NK-92 treated with Interleukin-12 subunit alpha and Interleukin-12 subunit beta, amount 100 ng/mL, for 24 hours (cell line): ENCODE measurements at regions not wholly inside any gene's neighbourhood (a gene's known extent, or its start where the extent isn't known, plus 50 kb on each side); places are given as distances from the start of the nearest gene placed in this dataset.
"Not testable (repeated sequence)": the region's sequence is repeated elsewhere in the genome, so short reads cannot be mapped to it uniquely, and the experiment has no call there.

ENCODE experiments used
- DNase-seq: peaks from one replicate; lab custom pipeline; 2025; lab: John Stamatoyannopoulos, UW

- no peak for DNase-seq
Measured at GRCh38 chr5:58300346-58300895, 159.5 kb downstream of the PLK2 start.

- DNase-seq = no peak
Measured at GRCh38 chr5:58299256-58299655, 160.6 kb downstream of the PLK2 start.

DNA sequence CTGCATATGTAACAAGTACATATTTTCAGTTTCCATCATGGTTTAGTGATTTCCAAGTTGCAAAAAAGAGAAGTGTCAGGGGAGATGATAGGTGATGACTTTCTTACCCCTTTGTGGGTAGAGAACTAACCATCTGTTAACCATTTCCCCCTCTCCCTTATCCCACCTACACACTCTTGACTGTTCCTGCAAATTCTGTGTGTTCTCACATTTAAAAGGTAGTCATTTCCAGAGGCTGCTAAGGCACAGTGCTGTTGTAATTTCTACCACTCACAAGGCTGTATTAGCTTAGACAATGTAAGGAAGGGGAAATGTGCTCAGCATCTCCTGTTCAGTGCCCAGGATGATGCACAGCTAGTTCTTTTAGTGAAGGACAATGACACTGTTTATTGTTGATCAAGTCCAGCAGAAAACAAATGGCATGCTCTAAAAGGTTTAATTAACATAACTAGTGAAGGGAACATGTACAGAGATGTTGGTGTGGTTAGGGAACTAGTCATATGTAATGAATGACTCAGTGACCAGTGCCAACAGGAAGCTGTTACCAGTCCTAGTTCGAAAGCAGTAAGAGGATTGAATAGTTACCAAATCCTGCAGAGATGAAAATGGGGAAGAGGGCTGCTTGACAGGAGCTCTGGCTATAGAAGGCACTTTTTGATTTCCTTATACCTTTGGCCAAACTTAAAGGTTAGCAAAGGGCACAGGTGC is 165.1 kb downstream of the PLK2 start:
- no peak for DNase-seq

DNA sequence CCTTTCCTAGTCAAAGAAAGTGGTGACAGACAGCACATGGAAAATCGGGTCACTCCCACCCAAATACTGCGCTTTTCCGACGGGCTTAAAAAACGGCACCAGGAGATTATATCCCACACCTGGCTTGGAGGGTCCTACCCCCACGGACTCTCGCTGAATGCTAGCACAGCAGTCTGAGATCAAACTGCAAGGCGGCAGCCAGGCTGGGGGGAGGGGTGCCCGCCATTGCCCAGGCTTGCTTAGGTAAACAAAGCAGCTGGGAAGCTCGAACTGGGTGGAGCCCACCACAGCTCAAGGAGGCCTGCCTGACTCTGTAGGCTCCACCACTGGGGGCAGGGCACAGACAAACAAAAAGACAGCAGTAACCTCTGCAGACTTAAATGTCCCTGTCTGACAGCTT is 171.6 kb downstream of the PLK2 start:
- DNase-seq = not testable (repeated sequence)

DNA sequence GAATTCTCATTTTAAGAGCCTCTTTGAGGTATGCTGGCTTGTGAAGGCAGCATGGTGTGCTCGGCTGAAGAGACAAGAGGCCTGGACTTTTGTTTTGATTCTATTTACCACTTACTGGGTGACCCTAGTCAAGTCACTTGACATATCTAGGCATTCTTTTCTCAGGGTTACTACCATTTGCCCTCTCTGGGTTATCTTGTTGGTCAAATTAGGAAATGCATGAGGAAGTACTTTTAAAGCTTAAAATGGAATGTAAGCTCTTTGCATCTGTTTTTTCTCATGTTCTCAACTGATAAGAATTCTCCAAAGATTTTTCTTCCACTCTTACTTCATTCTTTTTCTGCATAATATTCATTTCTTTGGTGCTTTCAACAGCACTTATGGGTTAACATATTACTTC is 173.1 kb downstream of the PLK2 start:
- DNase-seq = no peak

DNA sequence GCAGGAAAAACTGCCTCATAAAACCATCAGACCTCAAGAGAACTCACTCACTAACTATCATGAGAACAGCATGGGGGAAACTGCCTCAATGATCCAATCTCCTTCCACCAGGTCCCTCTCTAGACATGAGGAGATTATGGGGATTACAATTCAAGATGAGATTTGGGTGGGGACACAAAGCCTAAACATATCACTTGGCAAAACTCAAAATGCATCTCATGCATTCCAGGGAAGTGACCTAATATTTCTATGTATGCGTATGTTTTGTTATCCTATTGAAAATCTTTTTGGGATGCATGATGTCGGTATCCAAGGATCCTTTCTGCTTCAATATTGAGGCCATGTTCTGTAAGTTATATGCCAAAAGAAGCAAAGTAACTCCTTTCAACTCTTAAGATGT is 174.0 kb downstream of the PLK2 start:
- DNase-seq = no peak

DNA sequence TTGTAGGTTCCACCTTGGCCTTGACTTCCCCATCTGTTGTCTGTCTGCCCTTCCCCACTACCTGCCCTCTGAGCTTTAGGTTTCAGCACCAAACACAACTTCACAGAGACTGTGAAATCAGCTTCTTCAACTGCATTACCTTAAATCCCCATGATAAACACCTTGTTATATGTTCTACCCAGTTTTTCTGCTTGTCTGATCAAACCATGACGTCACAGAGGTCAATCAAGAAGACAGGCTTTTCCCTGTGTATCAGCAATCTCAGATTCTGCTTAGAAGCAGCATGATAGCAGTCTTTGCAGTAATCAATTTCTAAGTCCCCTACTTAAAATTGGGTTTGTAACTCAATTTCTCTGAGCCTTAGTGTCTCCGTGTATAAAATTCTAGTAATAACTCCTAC is 175.0 kb downstream of the PLK2 start:
- DNase-seq = no peak

DNA sequence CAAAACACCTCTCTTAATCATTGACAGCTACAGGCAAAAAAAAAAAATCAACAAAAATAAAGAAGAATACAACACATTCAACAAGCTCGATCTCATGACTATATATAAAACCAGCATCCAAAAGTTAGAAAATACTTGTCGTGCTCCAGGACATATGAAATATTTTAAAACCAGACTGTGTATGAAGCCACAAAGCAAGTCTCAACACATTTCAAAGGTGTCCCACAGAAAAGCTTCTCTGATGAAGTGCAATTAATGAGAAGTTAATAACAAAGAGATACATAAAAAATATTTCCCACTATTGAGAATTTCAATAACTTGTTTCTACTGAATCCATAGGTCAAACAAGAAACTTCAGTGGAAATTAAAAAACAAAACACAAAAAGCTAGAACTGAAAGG is 178.7 kb downstream of the PLK2 start:
- DNase-seq = no peak

- no peak for DNase-seq
Measured at GRCh38 chr5:58279259-58279658, 180.6 kb downstream of the PLK2 start.

GRCh38 chr5:58276431-58276830 is 183.5 kb downstream of the PLK2 start:
- no peak for DNase-seq

DNA sequence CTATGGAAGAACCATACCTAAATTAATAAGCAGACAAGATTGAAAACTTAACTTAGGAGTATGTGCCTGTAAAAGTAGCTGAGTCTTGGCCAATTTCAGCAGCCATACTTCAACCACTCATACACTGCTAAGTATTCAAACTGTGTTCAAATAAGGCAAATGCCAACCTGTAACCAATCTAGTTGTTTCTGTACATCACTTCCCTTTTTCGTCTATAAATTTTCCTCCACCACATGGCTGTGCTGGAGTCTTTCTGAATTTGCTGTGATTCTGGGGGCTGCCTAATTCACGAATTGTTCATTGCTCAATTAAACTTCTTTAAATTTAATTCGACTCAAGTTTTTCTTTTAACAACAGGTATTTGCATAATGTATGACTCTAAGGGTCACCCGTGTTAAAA is 184.4 kb downstream of the PLK2 start:
- DNase-seq = no peak

DNA sequence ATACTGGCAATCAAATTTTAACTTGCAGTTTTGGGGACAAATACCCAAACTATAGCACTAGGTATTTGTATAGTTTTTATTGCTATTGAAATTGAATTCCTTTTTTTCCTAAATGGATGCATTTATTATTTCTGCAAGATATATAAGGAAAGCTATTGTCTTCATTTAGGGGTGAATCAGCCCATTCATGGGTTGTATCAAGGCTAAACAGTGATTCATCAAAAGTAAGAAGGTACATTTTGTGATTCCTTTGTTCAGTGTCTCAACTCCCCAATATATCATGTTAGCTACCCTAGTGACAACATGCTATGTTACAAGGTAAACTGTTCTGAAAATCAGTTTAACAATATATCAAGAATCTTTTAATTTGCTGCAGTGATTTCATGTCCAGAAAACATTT is 185.7 kb downstream of the PLK2 start:
- DNase-seq = no peak

- no peak for DNase-seq
Measured at GRCh38 chr5:58273711-58274110, 186.2 kb downstream of the PLK2 start.

- no peak for DNase-seq
Measured at GRCh38 chr5:58268268-58268667, 191.6 kb downstream of the PLK2 start.

DNA sequence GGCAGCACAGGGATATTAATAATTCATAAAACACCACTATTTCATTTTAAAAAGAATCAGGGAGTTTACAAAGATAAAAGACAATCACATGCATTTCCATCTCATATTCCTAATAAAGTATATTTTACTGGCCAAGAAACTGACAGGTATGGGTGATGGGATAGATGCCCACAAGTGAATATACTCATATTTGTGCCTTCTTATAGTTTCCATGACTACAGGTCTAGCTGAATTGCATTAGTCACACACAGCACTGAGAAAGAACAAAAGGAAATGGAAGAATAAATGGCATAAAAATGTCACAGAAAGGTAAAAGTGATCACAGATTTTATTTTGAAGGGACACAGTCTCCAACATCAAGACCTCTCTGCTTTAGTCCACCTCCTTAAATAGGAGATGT is 193.5 kb downstream of the PLK2 start:
- no peak for DNase-seq

DNA sequence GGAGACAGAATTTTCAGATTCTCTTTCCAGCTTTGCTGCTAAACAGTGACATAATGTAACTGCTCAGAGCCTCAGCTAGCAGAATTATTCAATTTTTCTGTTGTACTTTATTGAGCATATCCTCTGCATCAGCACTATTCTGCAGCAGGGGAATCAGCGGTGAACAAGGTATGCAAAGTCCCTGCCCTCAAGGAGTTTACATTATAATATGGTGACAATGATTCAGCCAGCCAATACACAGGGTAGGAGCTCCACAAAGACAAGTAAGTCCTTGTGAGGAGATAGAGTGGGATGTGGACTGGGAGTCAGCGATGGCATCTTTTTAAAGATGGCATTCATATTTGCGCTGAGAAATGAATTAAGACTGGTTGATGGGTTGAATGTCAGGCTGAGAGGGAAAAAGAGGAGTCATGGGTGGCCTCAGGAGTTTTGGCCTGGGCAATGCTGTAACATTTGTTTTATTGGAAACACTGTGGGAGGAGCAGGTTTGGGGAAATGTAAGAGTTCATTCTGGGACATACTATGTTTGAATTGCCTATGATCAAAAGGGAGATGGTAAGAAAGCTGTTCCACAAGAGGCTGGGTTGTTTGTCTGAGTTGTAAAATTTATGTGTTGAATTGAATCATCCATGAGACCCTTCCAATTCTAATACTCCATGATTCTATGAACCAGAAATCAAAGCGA is 194.5 kb downstream of the PLK2 start:
- DNase-seq = no peak

DNA sequence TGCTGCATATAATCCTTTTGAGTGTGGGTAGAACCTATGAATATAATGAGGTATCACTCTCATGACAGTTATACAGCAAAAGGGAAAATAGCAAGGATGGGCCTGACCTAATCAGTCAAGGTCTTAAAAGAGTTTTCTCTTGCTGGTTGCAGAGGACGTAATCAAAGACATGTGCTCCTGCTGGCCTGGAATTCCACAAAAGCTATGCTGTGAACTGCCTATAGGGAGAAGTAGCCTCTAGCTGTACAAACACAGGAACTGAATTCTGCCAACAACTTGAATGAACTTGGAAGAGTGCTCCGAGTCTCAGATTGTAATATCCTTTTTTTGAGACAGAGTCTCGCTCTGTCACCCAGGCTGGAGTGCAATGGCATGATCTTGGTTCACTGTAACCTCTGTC is 195.6 kb downstream of the PLK2 start:
- DNase-seq = no peak

GRCh38 chr5:58263296-58263695 is 196.6 kb downstream of the PLK2 start:
- no peak for DNase-seq

DNA sequence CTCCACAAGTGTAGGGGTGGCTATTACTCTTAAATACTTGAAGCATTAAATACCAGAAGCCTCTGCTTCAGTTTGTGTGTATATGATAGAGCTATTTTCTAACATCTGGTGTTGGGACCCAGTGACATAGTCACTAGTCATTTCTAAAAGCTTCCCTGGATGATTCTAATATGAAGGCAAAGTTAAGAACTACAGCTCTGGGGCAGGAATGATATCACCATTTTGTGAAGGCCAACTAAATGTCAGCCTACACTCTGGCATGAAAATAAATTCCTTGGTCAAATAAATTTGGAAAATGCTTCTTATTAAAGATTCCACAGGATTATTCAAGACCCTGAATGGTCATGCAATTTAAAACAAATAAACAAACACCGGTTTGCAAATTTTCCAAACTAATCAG is 197.7 kb downstream of the PLK2 start:
- DNase-seq = no peak

DNA sequence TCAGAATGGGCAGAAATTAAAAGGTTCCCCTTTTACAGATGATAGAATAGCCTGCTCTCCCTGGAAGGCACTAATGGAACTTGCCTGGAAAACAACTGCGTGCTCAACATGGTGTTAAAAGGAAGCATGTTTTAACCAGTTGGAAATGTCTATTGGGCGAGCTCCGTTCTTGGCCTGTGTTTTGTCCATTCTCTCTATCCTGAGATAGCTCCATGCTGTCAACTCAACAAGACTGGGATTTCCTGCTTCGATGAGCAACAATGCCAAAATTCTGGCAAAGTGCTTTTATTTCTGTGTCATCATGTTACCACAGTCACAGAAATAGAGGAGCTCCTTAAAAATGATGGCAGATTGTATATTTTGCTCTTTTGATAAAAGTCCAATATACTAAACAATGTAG is 198.3 kb downstream of the PLK2 start:
- no peak for DNase-seq

GRCh38 chr5:58260243-58260642 is 199.6 kb downstream of the PLK2 start:
- DNase-seq = no peak

DNA sequence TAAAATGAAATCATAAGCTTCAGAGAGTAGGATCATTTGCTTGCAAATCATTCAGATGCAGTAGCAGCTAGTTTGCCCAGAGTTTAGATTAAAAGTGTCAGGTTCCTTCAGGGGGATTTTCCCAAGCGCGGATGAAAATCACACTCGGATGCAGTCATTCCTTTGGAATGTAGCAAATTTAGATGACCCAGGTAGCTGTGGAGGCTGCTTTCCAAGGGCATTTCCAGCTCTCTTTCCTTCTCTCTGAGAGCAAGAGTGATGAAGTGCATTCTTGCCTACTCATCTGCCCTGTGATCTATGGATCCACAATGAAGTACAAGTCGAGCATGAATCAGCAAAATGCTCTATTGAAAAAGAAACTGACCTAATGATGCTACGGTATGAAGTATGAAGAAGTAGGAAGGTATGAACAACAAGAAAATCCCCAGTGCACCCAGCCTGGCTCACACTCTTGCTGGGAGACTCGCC is 200.2 kb downstream of the PLK2 start:
- no peak for DNase-seq

- no peak for DNase-seq
Measured at GRCh38 chr5:58258984-58259684, 200.8 kb downstream of the PLK2 start.
